ENCODE measurements at regions not wholly inside any gene's neighbourhood (a gene's known extent, or its start where the extent isn't known, plus 50 kb on each side); places are given as distances from the start of the nearest gene placed in this dataset.

DNA sequence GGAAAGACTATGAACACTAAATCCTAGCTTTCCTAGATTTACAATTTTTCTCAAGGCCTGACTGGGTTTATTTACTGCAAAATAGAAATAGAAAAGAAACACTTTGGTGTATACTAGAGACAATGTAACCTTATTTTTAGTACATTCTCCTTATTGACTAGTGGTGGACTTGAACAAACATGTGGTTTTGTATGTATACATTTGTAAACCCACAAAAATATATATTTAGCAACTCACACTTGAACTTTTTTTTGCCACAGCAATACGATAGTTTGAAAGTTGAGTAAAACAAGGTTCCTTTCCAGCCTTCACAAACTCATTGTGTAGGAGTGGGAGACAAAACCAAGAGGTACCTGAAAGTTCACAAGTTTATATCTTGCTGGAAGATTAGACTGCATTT, 1633.4 kb upstream of the LRRTM1 start:
- no peaks in the 10 kb centered on the region for H3K36me3 Mint-ChIP-seq
- H3K9me3 Mint-ChIP-seq (ENCODE audit: low read depth), result peaks cover 11% of the 10 kb centered on the region
- H3K27ac Mint-ChIP-seq, result no peak overlapping the region
- DNase-seq (no peak), ATAC-seq (no peak)
- no peaks in the 10 kb centered on the region for H3K27me3 Mint-ChIP-seq
- CTCF ChIA-PET, result no interaction called here
- no peaks in the 10 kb centered on the region for H3K4me1 Mint-ChIP-seq
- no peak overlapping the region for H3K4me3 Mint-ChIP-seq

DNA sequence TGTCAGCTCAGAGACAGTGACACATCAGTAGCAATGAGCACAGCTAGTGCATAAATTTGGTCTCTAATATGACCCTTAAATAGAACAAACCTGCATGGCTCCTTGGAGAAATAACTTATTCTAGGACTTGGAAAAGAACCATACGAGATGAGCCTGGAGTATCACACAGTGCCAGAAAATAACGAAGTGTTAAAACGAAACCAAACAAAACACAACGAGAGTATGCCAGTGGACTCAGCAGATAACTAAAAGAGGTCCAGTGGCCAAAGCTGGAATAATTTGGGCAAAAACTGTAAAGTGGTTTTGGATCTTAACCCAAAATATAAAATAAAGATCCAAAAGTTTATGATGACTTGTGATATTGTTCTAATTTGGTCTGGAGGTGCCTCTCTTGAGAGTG, 1599.0 kb upstream of the LRRTM1 start:
- CTCF ChIA-PET, result no interaction called here
- Mint-ChIP-seq H3K27me3 (no peaks in the 10 kb centered on the region), H3K4me1 (no peaks in the 10 kb centered on the region), H3K4me3 (no peak overlapping the region), H3K27ac (no peak overlapping the region), H3K9me3 (ENCODE audit: low read depth) (peaks cover 3% of the 10 kb centered on the region), H3K36me3 (no peaks in the 10 kb centered on the region)
- no peak for DNase-seq
- ATAC-seq, result no peak

DNA sequence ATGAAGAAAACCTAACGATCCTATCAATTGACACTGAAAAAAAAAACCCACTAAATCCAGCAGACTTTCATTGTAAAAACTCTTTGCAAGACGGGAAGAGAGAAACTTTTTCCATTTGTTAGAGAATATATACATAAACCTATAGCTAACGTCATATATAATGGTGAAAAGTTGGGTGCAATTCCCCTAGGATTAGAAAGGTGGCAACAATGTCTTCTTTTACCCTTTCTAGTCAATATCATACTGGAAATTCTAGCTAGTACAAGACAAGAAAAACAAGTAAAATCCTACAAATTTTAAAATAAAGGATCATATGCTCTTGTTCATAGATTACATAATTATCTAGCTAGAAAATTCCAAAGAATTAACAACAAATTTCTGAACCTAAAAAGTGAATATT, 1596.5 kb upstream of the LRRTM1 start:
- no peaks in the 10 kb centered on the region for H3K36me3 Mint-ChIP-seq

DNA sequence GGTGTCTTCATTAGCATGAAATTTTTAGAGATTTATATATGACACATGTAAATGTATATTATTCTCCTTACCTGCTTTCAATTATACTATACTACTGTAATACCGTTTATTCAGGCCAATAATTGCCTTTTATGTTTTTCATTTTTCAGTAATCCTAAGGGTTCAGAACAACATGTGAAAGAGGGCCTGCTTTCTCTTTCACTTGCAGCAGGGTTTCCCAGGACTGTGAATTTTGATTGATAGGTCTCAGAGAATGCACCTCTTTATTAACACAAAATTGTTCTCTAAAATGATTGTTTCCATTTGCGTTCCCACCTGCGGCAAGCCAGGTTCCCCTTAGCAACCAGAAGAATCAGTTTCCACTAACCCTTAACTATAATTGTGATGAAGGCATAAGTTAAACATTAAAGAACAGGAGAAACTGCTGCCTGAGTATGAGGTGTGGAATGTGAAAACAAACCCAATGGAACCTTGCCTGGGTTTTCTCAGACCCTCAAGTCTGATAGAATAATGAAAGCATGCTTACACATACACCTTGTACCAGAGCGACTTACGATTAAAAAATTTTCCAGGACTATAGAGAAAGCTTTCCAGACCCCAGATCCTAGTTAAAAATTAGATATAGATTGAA, 1591.2 kb upstream of the LRRTM1 start:
- CTCF ChIA-PET, result no interaction called here
- DNase-seq, result no peak
- Mint-ChIP-seq H3K27ac (no peak overlapping the region), H3K4me1 (no peaks in the 10 kb centered on the region), H3K4me3 (no peak overlapping the region), H3K27me3 (no peaks in the 10 kb centered on the region), H3K36me3 (no peaks in the 10 kb centered on the region), H3K9me3 (ENCODE audit: low read depth) (peaks cover 10% of the 10 kb centered on the region)
- ATAC-seq, result no peak

More for the DNA sequence above, 1596.5 kb upstream of the LRRTM1 start:
- no peaks in the 10 kb centered on the region for H3K4me1 Mint-ChIP-seq
- CTCF ChIA-PET, result no interaction called here
- no peak overlapping the region for H3K4me3 Mint-ChIP-seq
- ATAC-seq (no peak), DNase-seq (no peak)
- H3K9me3 Mint-ChIP-seq (ENCODE audit: low read depth), result peaks cover 9% of the 10 kb centered on the region
- no peaks in the 10 kb centered on the region for H3K27me3 Mint-ChIP-seq
- no peak overlapping the region for H3K27ac Mint-ChIP-seq

DNA sequence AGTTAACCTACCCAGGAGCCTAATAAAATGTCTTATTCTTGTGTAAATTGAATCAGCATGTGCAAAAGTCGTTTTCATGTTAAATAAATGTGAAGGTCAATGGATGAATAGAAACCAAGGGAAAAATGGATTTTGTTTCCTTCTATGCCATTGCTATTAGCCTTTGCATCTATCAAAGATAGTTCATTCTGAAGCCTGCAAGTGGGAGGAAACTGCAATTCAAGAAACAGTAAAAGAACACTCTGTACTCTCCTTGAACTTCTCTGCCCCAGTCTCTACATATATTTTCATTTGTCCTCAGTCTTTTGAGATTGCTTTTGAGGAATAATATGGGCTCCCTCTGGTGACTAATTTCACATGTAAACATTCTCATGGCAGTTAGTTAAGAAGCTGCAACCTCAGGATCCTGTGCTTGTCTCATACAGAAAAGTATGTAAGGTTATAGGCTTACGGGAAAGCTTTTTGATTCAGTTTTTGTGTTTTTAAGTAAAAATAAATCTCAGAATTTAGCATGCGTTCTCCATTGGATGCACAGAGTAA, 1590.0 kb upstream of the LRRTM1 start:
- DNase-seq (no peak), ATAC-seq (no peak)
- H3K27me3 Mint-ChIP-seq, result no peaks in the 10 kb centered on the region
- H3K9me3 Mint-ChIP-seq (ENCODE audit: low read depth), result peaks cover 14% of the 10 kb centered on the region
- H3K4me1 Mint-ChIP-seq, result no peaks in the 10 kb centered on the region
- no peaks in the 10 kb centered on the region for H3K36me3 Mint-ChIP-seq
- H3K4me3 Mint-ChIP-seq, result no peak overlapping the region
- H3K27ac Mint-ChIP-seq, result no peak overlapping the region
- CTCF ChIA-PET, result no interaction called here

DNA sequence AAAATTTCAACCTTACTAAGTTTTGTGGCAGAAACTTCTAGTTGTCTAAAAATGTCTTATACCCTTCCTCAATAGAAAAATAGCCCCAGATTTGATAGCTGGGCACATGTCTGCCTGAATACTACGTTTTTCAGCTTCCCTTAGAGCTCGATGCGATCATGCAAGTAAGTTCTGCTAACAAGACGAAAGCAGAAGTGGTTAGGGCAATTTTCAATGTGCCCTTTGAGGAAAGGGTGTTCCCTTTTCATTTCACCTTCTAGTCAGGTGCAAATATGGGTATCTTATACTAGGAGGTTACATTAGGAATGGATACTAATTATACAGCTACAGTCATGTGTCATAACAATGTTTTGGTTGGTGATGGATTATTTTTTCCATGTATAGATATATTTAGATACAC, 1572.1 kb upstream of the LRRTM1 start:
- Mint-ChIP-seq H3K27me3 (no peaks in the 10 kb centered on the region), H3K4me1 (no peaks in the 10 kb centered on the region), H3K27ac (no peak overlapping the region), H3K4me3 (no peak overlapping the region), H3K36me3 (no peaks in the 10 kb centered on the region), H3K9me3 (ENCODE audit: low read depth) (peaks cover 3% of the 10 kb centered on the region)
- CTCF ChIA-PET, result no interaction called here
- DNase-seq, result no peak
- no peak for ATAC-seq

DNA sequence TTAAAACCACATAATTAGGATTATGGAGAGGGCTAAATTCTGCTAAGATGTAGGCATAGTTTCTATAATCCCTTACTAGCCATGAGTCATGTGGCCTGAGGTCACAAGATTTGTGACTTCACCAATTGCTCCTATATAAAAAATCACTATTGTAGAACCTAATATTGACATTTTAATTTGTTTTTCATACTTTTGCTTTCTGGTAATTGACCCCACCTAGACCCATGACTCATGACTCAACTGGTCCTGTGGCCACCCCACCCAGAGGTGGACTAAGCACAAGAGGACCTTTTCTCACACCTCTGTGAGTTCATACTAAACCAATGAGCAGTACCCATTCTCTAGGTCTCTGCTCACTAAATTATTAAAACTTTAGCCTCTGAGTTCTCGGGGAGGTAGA, 1567.5 kb upstream of the LRRTM1 start:
- DNase-seq, result no peak
- Mint-ChIP-seq H3K9me3 (ENCODE audit: low read depth) (no peaks in the 10 kb centered on the region), H3K27me3 (no peaks in the 10 kb centered on the region), H3K4me3 (no peak overlapping the region), H3K36me3 (no peaks in the 10 kb centered on the region), H3K27ac (no peak overlapping the region), H3K4me1 (no peaks in the 10 kb centered on the region)
- CTCF ChIA-PET, result no interaction called here
- ATAC-seq, result no peak

DNA sequence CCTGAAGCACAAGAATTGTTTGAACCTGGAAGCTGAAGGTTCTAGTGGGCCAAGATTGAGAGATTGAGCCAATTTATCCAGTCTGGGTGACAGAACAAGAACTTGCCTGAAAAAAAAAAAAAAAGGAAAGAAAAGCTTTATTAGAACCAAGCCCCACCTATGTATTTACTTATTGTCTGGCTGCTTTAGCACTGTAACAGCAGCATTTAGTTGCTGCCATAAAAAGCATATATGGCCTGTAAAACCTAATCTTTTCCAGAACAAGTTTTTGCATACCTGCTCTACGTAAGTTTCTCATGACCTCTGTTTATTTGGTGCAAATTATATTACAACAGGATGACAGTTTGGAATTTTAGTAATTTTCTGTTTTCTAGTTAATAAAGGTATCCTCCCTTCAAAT, 1565.6 kb upstream of the LRRTM1 start:
- ATAC-seq, result no peak

DNA sequence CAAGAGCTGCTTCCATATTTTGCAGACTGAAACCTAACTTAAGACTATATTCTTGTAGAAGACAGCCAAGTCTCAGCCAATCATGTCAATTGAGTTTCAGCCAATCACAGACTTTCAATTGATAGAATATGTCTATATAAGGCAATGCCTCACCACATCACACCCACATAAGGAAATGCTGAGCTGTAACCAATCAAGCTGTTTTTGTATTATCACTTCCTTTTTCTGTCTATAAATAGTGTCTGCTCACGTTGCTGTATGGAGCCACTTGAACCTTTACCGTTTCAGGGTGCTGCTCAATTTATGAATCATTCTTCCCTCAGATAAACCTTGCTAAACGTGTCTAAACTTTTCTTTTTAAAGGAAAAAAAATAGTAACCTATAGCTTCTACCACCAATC, 1554.4 kb upstream of the LRRTM1 start:
- H3K27me3 Mint-ChIP-seq, result no peaks in the 10 kb centered on the region
- H3K36me3 Mint-ChIP-seq, result no peaks in the 10 kb centered on the region
- H3K9me3 Mint-ChIP-seq (ENCODE audit: low read depth), result peaks cover 4% of the 10 kb centered on the region
- ATAC-seq (no peak), DNase-seq (no peak)
- CTCF ChIA-PET, result no interaction called here
- no peaks in the 10 kb centered on the region for H3K4me1 Mint-ChIP-seq
- no peak overlapping the region for H3K27ac Mint-ChIP-seq
- H3K4me3 Mint-ChIP-seq, result no peak overlapping the region

More for the DNA sequence above, 1565.6 kb upstream of the LRRTM1 start:
- DNase-seq, result no peak
- Mint-ChIP-seq H3K27me3 (no peaks in the 10 kb centered on the region), H3K4me1 (no peaks in the 10 kb centered on the region), H3K27ac (no peak overlapping the region), H3K9me3 (ENCODE audit: low read depth) (peaks cover 6% of the 10 kb centered on the region), H3K4me3 (no peak overlapping the region), H3K36me3 (no peaks in the 10 kb centered on the region)
- CTCF ChIA-PET, result no interaction called here

DNA sequence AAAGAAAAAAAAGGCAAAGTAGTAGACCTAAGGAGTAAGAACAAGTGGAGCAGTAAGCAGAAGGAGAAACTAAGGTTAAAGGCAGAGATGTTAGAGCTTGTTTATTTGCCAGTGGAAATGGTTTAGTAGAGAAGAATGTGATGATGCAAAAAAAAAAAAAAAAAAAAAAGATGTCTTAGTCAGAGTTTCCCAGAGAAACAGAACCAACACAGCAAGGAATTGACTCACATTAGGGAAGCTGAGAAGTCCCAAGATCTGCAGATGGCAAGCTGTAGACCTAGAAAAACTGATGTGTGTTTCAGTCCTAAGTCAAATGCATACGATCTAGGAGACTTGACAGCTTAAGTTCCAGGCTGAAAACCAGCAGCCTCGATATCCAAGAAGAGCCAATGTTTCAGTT, 1548.8 kb upstream of the LRRTM1 start:
- Mint-ChIP-seq H3K27me3 (no peaks in the 10 kb centered on the region), H3K9me3 (ENCODE audit: low read depth) (peaks cover 2% of the 10 kb centered on the region), H3K36me3 (no peaks in the 10 kb centered on the region), H3K27ac (no peak overlapping the region), H3K4me1 (no peaks in the 10 kb centered on the region), H3K4me3 (no peak overlapping the region)
- ATAC-seq, result no peak
- CTCF ChIA-PET, result no interaction called here
- no peak for DNase-seq

DNA sequence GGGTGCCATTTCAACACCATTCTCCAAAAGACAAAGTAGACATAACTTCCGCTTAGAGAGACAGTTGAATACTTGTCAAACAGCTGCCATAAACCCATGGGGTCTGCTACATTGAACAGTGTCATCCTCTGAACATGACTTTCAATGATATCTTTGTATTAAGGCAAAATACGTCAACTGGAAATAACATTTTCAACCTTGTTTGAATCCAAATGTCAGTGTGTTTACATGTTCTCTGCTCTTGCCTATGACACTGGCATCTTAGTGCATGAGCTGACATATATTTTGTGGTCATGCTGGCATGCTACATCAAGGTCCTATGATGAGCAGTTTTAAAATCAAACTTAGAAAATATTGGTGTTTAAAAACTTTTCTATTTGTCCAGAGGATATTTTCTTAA, 1548.1 kb upstream of the LRRTM1 start:
- CTCF ChIA-PET, result no interaction called here
- Mint-ChIP-seq H3K27ac (no peak overlapping the region), H3K27me3 (no peaks in the 10 kb centered on the region), H3K4me3 (no peak overlapping the region), H3K36me3 (no peaks in the 10 kb centered on the region), H3K4me1 (no peaks in the 10 kb centered on the region), H3K9me3 (ENCODE audit: low read depth) (no peaks in the 10 kb centered on the region)
- no peak for DNase-seq
- ATAC-seq, result no peak

DNA sequence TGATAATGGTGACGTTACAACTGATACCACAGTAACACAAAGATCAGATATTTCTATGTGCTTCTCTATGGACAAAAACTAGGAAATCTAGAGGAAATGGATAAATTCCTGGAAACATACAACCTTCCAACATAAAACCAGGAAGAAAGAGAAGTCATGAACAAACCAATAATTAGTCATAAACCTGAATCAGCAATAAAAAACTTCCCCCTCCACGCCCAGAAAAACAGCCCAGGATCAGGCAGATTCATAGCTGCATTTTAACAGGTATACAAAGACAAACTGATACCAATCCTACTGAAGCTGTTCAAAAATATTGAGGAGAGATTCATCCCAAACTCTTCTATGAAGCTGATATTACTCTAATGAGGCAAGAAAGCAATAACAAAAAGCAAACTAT, 1535.2 kb upstream of the LRRTM1 start:
- CTCF ChIA-PET, result no interaction called here
- Mint-ChIP-seq H3K4me1 (no peaks in the 10 kb centered on the region), H3K36me3 (no peaks in the 10 kb centered on the region), H3K27me3 (no peaks in the 10 kb centered on the region), H3K9me3 (ENCODE audit: low read depth) (peaks cover 9% of the 10 kb centered on the region), H3K4me3 (no peak overlapping the region), H3K27ac (no peak overlapping the region)
- no peak for ATAC-seq
- DNase-seq, result no peak

DNA sequence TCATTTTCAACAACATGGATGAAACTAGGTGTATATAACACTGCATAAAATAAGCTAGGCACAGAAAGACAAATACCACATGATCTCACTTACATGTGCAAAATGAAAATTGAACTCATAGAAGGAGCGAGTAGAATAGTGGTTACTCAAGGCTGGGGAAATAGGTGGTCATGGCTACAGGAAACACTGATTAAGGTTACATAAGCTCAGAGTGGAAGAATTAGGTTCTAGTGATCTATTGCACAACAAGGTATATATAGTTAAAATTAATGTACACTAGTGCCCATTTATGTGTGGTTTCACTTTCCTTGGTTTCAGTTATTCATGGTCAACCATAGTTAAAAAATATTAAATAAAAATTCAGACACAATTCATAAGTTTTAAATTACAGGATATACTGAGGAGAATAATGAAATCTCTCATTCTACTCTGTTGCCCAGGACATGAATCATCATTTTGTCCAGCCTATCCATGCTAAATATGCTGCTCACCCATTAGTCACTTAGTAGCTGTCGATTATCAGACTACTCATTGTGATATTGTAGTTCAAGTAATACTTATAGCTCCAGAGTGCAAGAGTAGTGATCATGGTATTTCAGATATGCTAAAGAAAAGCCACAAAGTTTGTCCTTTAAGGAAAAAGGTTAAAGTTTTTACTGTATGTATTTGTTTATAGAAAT, 1530.9 kb upstream of the LRRTM1 start:
- H3K27ac Mint-ChIP-seq, result no peak overlapping the region

DNA sequence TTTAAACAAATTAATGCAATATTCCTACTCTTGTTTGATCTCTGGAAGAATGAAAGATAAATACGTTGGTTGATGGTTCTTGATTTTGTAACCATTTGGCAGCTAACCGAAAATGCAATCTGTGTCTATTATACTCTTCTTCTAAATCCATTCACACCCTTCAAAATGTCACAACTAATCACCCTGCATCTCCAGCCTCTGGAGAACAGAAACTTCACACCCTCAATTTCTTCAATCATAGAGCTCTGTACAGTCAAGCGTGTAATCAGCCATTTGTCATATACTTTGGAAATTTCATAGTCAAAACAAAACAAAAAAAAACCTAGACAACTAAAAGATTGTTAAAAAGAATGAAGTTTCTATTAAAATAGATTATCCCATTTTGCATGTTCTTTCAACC, 1482.3 kb upstream of the LRRTM1 start:
- Mint-ChIP-seq H3K9me3 (ENCODE audit: low read depth) (no peaks in the 10 kb centered on the region), H3K36me3 (no peaks in the 10 kb centered on the region), H3K4me1 (no peaks in the 10 kb centered on the region), H3K27ac (no peak overlapping the region), H3K4me3 (no peak overlapping the region), H3K27me3 (no peaks in the 10 kb centered on the region)
- no peak for ATAC-seq
- DNase-seq, result no peak
- CTCF ChIA-PET, result no interaction called here

More for the DNA sequence above, 1530.9 kb upstream of the LRRTM1 start:
- CTCF ChIA-PET, result no interaction called here
- no peaks in the 10 kb centered on the region for H3K27me3 Mint-ChIP-seq
- H3K9me3 Mint-ChIP-seq (ENCODE audit: low read depth), result peaks cover 8% of the 10 kb centered on the region
- DNase-seq, result no peak
- ATAC-seq, result no peak
- no peaks in the 10 kb centered on the region for H3K4me1 Mint-ChIP-seq
- H3K36me3 Mint-ChIP-seq, result no peaks in the 10 kb centered on the region
- H3K4me3 Mint-ChIP-seq, result no peak overlapping the region

Measured in activated CD8-positive, alpha-beta memory T cell treated with anti-CD3 and anti-CD28 coated beads, Interleukin-2, amount 10 ng/mL, durations not matched to agents 7 days and 5 days (primary cell).